ENCODE measurements at regions not wholly inside any gene's neighbourhood (a gene's known extent, or its start where the extent isn't known, plus 50 kb on each side); places are given as distances from the start of the nearest gene placed in this dataset.
A peak's percentile ranks its signal among the peaks of the same experiment; 100 is the strongest.

DNA sequence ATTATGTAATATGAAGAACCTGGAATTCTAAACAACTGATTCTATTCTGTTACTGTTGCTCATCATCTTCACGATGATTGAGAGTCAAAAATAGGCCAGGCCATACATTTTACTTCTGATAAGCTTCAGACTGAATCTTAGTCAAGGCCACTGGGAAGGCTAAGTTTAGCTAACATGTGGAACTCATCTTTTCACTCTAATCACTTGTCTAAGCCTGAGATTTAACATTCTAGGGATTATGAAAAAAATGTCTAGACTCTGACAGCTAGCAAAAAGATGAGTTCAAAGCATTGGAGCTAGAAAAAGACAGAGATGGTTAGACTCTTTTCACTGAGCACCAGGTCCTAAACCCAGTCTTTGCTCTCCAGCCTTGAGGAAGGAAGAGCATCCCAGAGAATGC, 656.2 kb upstream of the IGFBP7 start:
- Histone ChIP-seq H4K8ac (ENCODE audit: low read depth, low read length) (no peak overlapping the region), H3K4me2 (ENCODE audit: low read length) (no peak overlapping the region), H4K12ac (ENCODE audit: low read depth, low read length) (no peak overlapping the region), H3K4ac (ENCODE audit: low read depth, low read length) (no peak overlapping the region), H2AFZ (ENCODE audit: insufficient read depth, low read length, poor library complexity) (no peak overlapping the region), H3K4me3 (ENCODE audit: low read depth, low read length) (no peak overlapping the region), H2BK5ac (ENCODE audit: low read depth, low read length, poor library complexity) (no peak overlapping the region), H3K14ac (ENCODE audit: low read length) (no peak overlapping the region), H3K36me3 (ENCODE audit: control insufficient read depth in 1 of 2, insufficient read depth in 2 of 2, low read length in 2 of 2) (no peaks in the 10 kb centered on the region), H3K23ac (ENCODE audit: low read length) (no peak overlapping the region), H3K9ac (ENCODE audit: low read length) (no peak overlapping the region), H3K18ac (ENCODE audit: low read length) (no peak overlapping the region), H3K4me1 (ENCODE audit: control insufficient read depth in 1 of 2, insufficient read depth in 2 of 2, low read length in 2 of 2) (no peaks in the 10 kb centered on the region), H4K91ac (ENCODE audit: low read depth, low read length) (no peak overlapping the region), H2BK120ac (ENCODE audit: insufficient read depth, low read length, poor library complexity) (no peak overlapping the region), H2AK5ac (ENCODE audit: low read length) (no peak overlapping the region), H2BK12ac (ENCODE audit: low read length) (no peak overlapping the region), H3K9me3 (ENCODE audit: insufficient read depth, low read depth, low read length) (no peaks in the 10 kb centered on the region), H3K27ac (ENCODE audit: low read depth, low read length) (no peak overlapping the region), H3K27me3 (ENCODE audit: insufficient read depth, low read length) (no peaks in the 10 kb centered on the region), H3K79me1 (ENCODE audit: low read length) (peaks cover 3% of the 10 kb centered on the region), H3K79me2 (ENCODE audit: control insufficient read depth, insufficient read depth, low read length, poor library complexity) (no peaks in the 10 kb centered on the region)
- WGBS (ENCODE audit: extremely low coverage, insufficient coverage, insufficient read length), result no CpG with 5 or more reads among the region's 1 CpG
- no peak for DNase-seq

- H3K79me1 ChIP-seq (ENCODE audit: low read length), result peaks cover 3% of the 10 kb centered on the region
- H4K91ac ChIP-seq (ENCODE audit: low read depth, low read length), result no peak overlapping the region
- H3K79me2 ChIP-seq (ENCODE audit: control insufficient read depth, insufficient read depth, low read length, poor library complexity), result no peaks in the 10 kb centered on the region
- H3K4me1 ChIP-seq (ENCODE audit: control insufficient read depth in 1 of 2, insufficient read depth in 2 of 2, low read length in 2 of 2), result no peaks in the 10 kb centered on the region
- no peak overlapping the region for H2BK5ac ChIP-seq (ENCODE audit: low read depth, low read length, poor library complexity)
- no peak overlapping the region for H3K4me2 ChIP-seq (ENCODE audit: low read length)
- no peak overlapping the region for H3K23ac ChIP-seq (ENCODE audit: low read length)
- no peaks in the 10 kb centered on the region for H3K27me3 ChIP-seq (ENCODE audit: insufficient read depth, low read length)
- no peak overlapping the region for H2BK120ac ChIP-seq (ENCODE audit: insufficient read depth, low read length, poor library complexity)
- H4K12ac ChIP-seq (ENCODE audit: low read depth, low read length), result no peak overlapping the region
- no peak overlapping the region for H3K4ac ChIP-seq (ENCODE audit: low read depth, low read length)
- no peak overlapping the region for H3K9ac ChIP-seq (ENCODE audit: low read length)
- H2AK5ac ChIP-seq (ENCODE audit: low read length), result no peak overlapping the region
- H4K8ac ChIP-seq (ENCODE audit: low read depth, low read length), result no peak overlapping the region
- H3K36me3 ChIP-seq (ENCODE audit: control insufficient read depth in 1 of 2, insufficient read depth in 2 of 2, low read length in 2 of 2), result no peaks in the 10 kb centered on the region
- H3K18ac ChIP-seq (ENCODE audit: low read length), result no peak overlapping the region
- H2AFZ ChIP-seq (ENCODE audit: insufficient read depth, low read length, poor library complexity), result no peak overlapping the region
- no CpG with 5 or more reads among the region's 5 CpGs for WGBS (ENCODE audit: extremely low coverage, insufficient coverage, insufficient read length)
- no peaks in the 10 kb centered on the region for H3K9me3 ChIP-seq (ENCODE audit: insufficient read depth, low read depth, low read length)
- H3K14ac ChIP-seq (ENCODE audit: low read length), result no peak overlapping the region
- H3K27ac ChIP-seq (ENCODE audit: low read depth, low read length), result no peak overlapping the region
- peak; percentile 72 to 87 for DNase-seq
- H3K4me3 ChIP-seq (ENCODE audit: low read depth, low read length), result no peak overlapping the region
- peak overlapping the region; percentile 58 for H2BK12ac ChIP-seq (ENCODE audit: low read length)
Measured at GRCh38 chr4:57764856-57765255, 654.7 kb upstream of the IGFBP7 start.

- Histone ChIP-seq H3K9me3 (ENCODE audit: insufficient read depth, low read depth, low read length) (no peaks in the 10 kb centered on the region), H3K4me1 (ENCODE audit: control insufficient read depth in 1 of 2, insufficient read depth in 2 of 2, low read length in 2 of 2) (no peaks in the 10 kb centered on the region), H2BK120ac (ENCODE audit: insufficient read depth, low read length, poor library complexity) (no peak overlapping the region), H3K27me3 (ENCODE audit: insufficient read depth, low read length) (no peaks in the 10 kb centered on the region), H2AK5ac (ENCODE audit: low read length) (no peak overlapping the region), H3K4me2 (ENCODE audit: low read length) (no peak overlapping the region), H2BK12ac (ENCODE audit: low read length) (peak overlapping the region; percentile 87), H3K27ac (ENCODE audit: low read depth, low read length) (no peak overlapping the region), H2BK5ac (ENCODE audit: low read depth, low read length, poor library complexity) (no peak overlapping the region), H3K4ac (ENCODE audit: low read depth, low read length) (no peak overlapping the region), H4K91ac (ENCODE audit: low read depth, low read length) (peak overlapping the region; percentile 83), H3K18ac (ENCODE audit: low read length) (no peak overlapping the region), H3K4me3 (ENCODE audit: low read depth, low read length) (no peak overlapping the region), H3K23ac (ENCODE audit: low read length) (no peak overlapping the region), H3K36me3 (ENCODE audit: control insufficient read depth in 1 of 2, insufficient read depth in 2 of 2, low read length in 2 of 2) (no peaks in the 10 kb centered on the region), H4K12ac (ENCODE audit: low read depth, low read length) (no peak overlapping the region), H3K9ac (ENCODE audit: low read length) (no peak overlapping the region), H2AFZ (ENCODE audit: insufficient read depth, low read length, poor library complexity) (no peak overlapping the region), H3K79me1 (ENCODE audit: low read length) (peaks cover 3% of the 10 kb centered on the region), H4K8ac (ENCODE audit: low read depth, low read length) (no peak overlapping the region), H3K79me2 (ENCODE audit: control insufficient read depth, insufficient read depth, low read length, poor library complexity) (no peaks in the 10 kb centered on the region), H3K14ac (ENCODE audit: low read length) (peak overlapping the region; percentile 53)
- DNase-seq, result peak; percentile 4 to 79
- WGBS (ENCODE audit: extremely low coverage, insufficient coverage, insufficient read length), result no CpG with 5 or more reads among the region's 2 CpGs
Measured at GRCh38 chr4:57763070-57763469, 652.9 kb upstream of the IGFBP7 start.

- H4K12ac ChIP-seq (ENCODE audit: low read depth, low read length), result no peak overlapping the region
- H2BK5ac ChIP-seq (ENCODE audit: low read depth, low read length, poor library complexity), result no peak overlapping the region
- no CpG with 5 or more reads among the region's 1 CpG for WGBS (ENCODE audit: extremely low coverage, insufficient coverage, insufficient read length)
- no peak overlapping the region for H3K4ac ChIP-seq (ENCODE audit: low read depth, low read length)
- no peak overlapping the region for H3K9ac ChIP-seq (ENCODE audit: low read length)
- no peaks in the 10 kb centered on the region for H3K27me3 ChIP-seq (ENCODE audit: insufficient read depth, low read length)
- H3K14ac ChIP-seq (ENCODE audit: low read length), result no peak overlapping the region
- no peaks in the 10 kb centered on the region for H3K4me1 ChIP-seq (ENCODE audit: control insufficient read depth in 1 of 2, insufficient read depth in 2 of 2, low read length in 2 of 2)
- H2AK5ac ChIP-seq (ENCODE audit: low read length), result no peak overlapping the region
- no peak overlapping the region for H3K4me3 ChIP-seq (ENCODE audit: low read depth, low read length)
- H4K91ac ChIP-seq (ENCODE audit: low read depth, low read length), result no peak overlapping the region
- H3K36me3 ChIP-seq (ENCODE audit: control insufficient read depth in 1 of 2, insufficient read depth in 2 of 2, low read length in 2 of 2), result no peaks in the 10 kb centered on the region
- no peak overlapping the region for H2AFZ ChIP-seq (ENCODE audit: insufficient read depth, low read length, poor library complexity)
- H3K79me2 ChIP-seq (ENCODE audit: control insufficient read depth, insufficient read depth, low read length, poor library complexity), result no peaks in the 10 kb centered on the region
- no peaks in the 10 kb centered on the region for H3K79me1 ChIP-seq (ENCODE audit: low read length)
- H3K18ac ChIP-seq (ENCODE audit: low read length), result no peak overlapping the region
- H2BK12ac ChIP-seq (ENCODE audit: low read length), result no peak overlapping the region
- H2BK120ac ChIP-seq (ENCODE audit: insufficient read depth, low read length, poor library complexity), result no peak overlapping the region
- H3K4me2 ChIP-seq (ENCODE audit: low read length), result no peak overlapping the region
- no peak for DNase-seq
- H3K23ac ChIP-seq (ENCODE audit: low read length), result no peak overlapping the region
- H3K9me3 ChIP-seq (ENCODE audit: insufficient read depth, low read depth, low read length), result no peaks in the 10 kb centered on the region
- H3K27ac ChIP-seq (ENCODE audit: low read depth, low read length), result no peak overlapping the region
- H4K8ac ChIP-seq (ENCODE audit: low read depth, low read length), result no peak overlapping the region
Measured at GRCh38 chr4:57740625-57741190, 630.5 kb upstream of the IGFBP7 start.

Measured in trophoblast cell (in vitro differentiated cells and primary cell).